ENCODE measurements at regions not wholly inside any gene's neighbourhood (a gene's known extent, or its start where the extent isn't known, plus 50 kb on each side); places are given as distances from the start of the nearest gene placed in this dataset.

- Histone ChIP-seq H2AK5ac (ENCODE audit: low read depth, low read length) (no peak overlapping the region), H2BK12ac (ENCODE audit: low read depth, low read length) (no peak overlapping the region), H3K79me2 (ENCODE audit: control insufficient read depth in 1 of 2, insufficient read depth in 2 of 2, low read length in 2 of 2) (no peaks in the 10 kb centered on the region), H2AFZ (ENCODE audit: low read length) (0 out of 2 replicates have a peak overlapping the region, but pooled peaks have one; percentile 15), H3K79me1 (ENCODE audit: low read depth, low read length) (no peaks in the 10 kb centered on the region), H3K23me2 (ENCODE audit: low read depth, low read length) (no peaks in the 10 kb centered on the region), H4K20me1 (replicated peaks in 1 of 2; ENCODE audit: control insufficient read depth in 1 of 2, insufficient read depth in 2 of 2, low read length in 2 of 2) (no peaks in the 10 kb centered on the region), H3K9me3 (ENCODE audit: insufficient read depth in 2 of 2, low read depth in 1 of 2, low read length in 1 of 2) (no peaks in the 10 kb centered on the region), H3K27ac (ENCODE audit: low read depth, low read length) (no peak overlapping the region), H3K4ac (replicated peaks; ENCODE audit: insufficient read length, low read depth, low read length) (no peak overlapping the region), H3K27me3 (replicated peaks in 1 of 4; ENCODE audit: control insufficient read depth in 3 of 4, extremely low read depth in 1 of 4, insufficient read depth in 3 of 4, low read length in 3 of 4) (no peaks in the 10 kb centered on the region), H4K8ac (ENCODE audit: extremely low read depth, insufficient read depth, low read length) (no peak overlapping the region; the same call in 1 of the 2 replicates), H2BK15ac (ENCODE audit: low read length) (no peak overlapping the region), H3K23ac (ENCODE audit: insufficient read length) (no peak overlapping the region), H3K9ac (replicated peaks in 1 of 4; ENCODE audit: extremely low read depth in 1 of 4, low read depth in 3 of 4, low read length in 3 of 4) (no peak overlapping the region), H2BK120ac (replicated peaks; ENCODE audit: low read depth, low read length) (no peak overlapping the region), H2BK5ac (ENCODE audit: low read depth, low read length) (no peak overlapping the region), H3K14ac (ENCODE audit: insufficient read length) (no peak overlapping the region), H3K18ac (ENCODE audit: extremely low read depth, low read length) (no peak overlapping the region), H3K36me3 (ENCODE audit: control insufficient read depth in 2 of 4, insufficient read depth in 4 of 4, low read length in 3 of 4) (no peaks in the 10 kb centered on the region), H3K4me3 (ENCODE audit: extremely low read depth in 1 of 4, insufficient read depth in 2 of 4, low read depth in 3 of 4, low read length in 4 of 4) (no peak overlapping the region), H4K91ac (replicated peaks; ENCODE audit: insufficient read length, low read length) (no peak overlapping the region), H4K5ac (ENCODE audit: insufficient read length, low read depth, low read length) (no peak overlapping the region), H3K4me2 (ENCODE audit: insufficient read depth in 1 of 2, low read depth in 2 of 2, low read length in 2 of 2) (no peak overlapping the region), H3K4me1 (replicated peaks in 1 of 4; ENCODE audit: control insufficient read depth in 3 of 4, insufficient read depth in 4 of 4, low read length in 3 of 4) (peaks cover 0 to 3% (median 0%) of the 10 kb centered on the region in 4 experiments; a peak in 1 of 7 replicates), H3K56ac (replicated peaks; ENCODE audit: insufficient read length, low read depth, low read length) (no peak overlapping the region), H2BK20ac (ENCODE audit: low read length) (no peak overlapping the region)
- ChIA-PET POLR2A (ENCODE audit: partially characterized antibody) (no interaction called here), CTCF (ENCODE audit: partially characterized antibody) (interaction anchor here (0.6 to 1.9 kb wide), 5 partner anchors 8 to 265 kb away, joined by 3 to 8 read pairs (median 3); no protein-coding TSS in a partner anchor)
- 86% methylated on average over 11 of the region's 11 CpGs; no CpG with 5 or more reads in 1 of the 2 experiments for WGBS, 2 experiments (ENCODE audit: extremely low coverage in 1 of 2, insufficient coverage in 1 of 2, insufficient read length in 1 of 2, insufficient replicate concordance in 2 of 2, low coverage in 1 of 2, low lambda C conversion rate in 2 of 2, missing lambda C conversion rate in 1 of 2)
- DNase-seq (ENCODE audit: low read depth in 1 of 2, low spot score in 2 of 2), result no peak
- FAIRE-seq, result no peak
- no peak for TF ChIP-seq PHF8 (conservative IDR thresholded peaks at IDR 0.05; ENCODE audit: low read depth, low read length)
- no peak for TF ChIP-seq TCF12 (IDR thresholded peaks at IDR 0.05; ENCODE audit: low read depth, low read length)
- no peak for TF ChIP-seq SIN3A (conservative IDR thresholded peaks at IDR 0.05 in 1 of 2, IDR thresholded peaks at IDR 0.05 in 1 of 2; ENCODE audit: low read depth in 1 of 2, low read length in 2 of 2)
- TF ChIP-seq NANOG (IDR thresholded peaks at IDR 0.05; ENCODE audit: insufficient read depth, low read depth, low read length, poor library complexity, severe bottlenecking), result no peak
- TF ChIP-seq FOSL1 (IDR thresholded peaks at IDR 0.05; ENCODE audit: insufficient read depth, low read depth, low read length), result no peak
- TF ChIP-seq GTF2F1 (IDR thresholded peaks at IDR 0.05; ENCODE audit: borderline replicate concordance, low read depth, low read length), result no peak
- no peak for TF ChIP-seq TAF7 (optimal IDR thresholded peaks at IDR 0.05; ENCODE audit: borderline replicate concordance, low read depth, low read length)
- no peak for TF ChIP-seq RAD21 (IDR thresholded peaks at IDR 0.05 in 1 of 2, conservative IDR thresholded peaks at IDR 0.05 in 1 of 2; ENCODE audit: low read depth in 2 of 2, low read length in 2 of 2)
- no peak for TF ChIP-seq SAP30 (IDR thresholded peaks at IDR 0.05; ENCODE audit: insufficient read depth, insufficient replicate concordance, low read length)
- TF ChIP-seq EGR1 (IDR thresholded peaks at IDR 0.05; ENCODE audit: borderline replicate concordance, low read depth, low read length), result no peak
- no peak for TF ChIP-seq CEBPB (IDR thresholded peaks at IDR 0.05; ENCODE audit: low read depth, low read length)
Measured at GRCh38 chr6:91166271-91167046, 579.6 kb upstream of the MAP3K7 start.

Data from H1 (cell line).